ENCODE measurements at regions not wholly inside any gene's neighbourhood (a gene's known extent, or its start where the extent isn't known, plus 50 kb on each side); places are given as distances from the start of the nearest gene placed in this dataset.

DNA sequence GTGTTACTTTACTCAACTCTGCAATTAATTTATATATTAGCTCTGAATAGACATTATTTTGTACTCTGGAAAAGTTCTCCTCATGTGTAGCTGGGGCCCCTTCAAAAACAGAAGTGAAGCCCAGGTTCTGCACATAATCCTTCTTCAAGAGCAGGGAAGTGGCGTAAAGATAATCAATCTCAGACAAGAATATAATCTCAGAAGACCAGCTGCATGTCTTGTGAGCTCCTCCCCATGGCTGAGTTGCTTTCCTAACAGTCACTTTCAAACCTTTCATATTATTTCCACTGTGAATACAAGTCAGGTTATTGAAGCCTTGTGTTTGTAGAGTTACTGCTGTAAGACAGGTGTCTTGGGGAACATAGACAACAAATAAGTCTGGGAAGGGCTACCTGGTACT, 691.9 kb downstream of the RFPL4B start:
- H3K9me3 Mint-ChIP-seq, result peaks cover 3 to 15% (median 9%) of the 10 kb centered on the region in 6 donors
- H3K27me3 Mint-ChIP-seq (ENCODE audit: low read depth in 3 of 3), result no peaks in the 10 kb centered on the region
- H3K36me3 Mint-ChIP-seq, result no peaks in the 10 kb centered on the region
- H3K4me3 Mint-ChIP-seq, result no peak overlapping the region
- no peak overlapping the region for H3K27ac Mint-ChIP-seq
- H3K4me1 Mint-ChIP-seq, result no peaks in the 10 kb centered on the region
- DNase-seq, result no peak

DNA sequence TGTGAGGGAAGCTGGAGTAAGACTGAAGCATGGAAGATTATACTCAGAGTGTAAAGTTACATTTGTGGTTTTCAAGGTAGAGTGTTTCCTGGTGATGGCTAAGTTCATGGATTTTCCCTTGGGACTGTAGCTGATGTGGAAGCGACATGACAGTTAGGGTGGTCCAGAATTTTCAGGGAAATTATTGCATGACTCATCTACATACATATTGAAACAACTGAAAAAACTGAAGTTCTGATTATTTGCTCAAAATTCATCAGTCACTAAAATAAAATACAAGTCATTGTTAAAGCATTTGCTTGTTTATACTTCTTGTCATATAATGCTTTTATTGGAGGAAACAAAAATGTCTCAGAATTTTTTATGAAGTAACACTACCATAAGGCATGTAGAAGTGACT, 700.0 kb downstream of the RFPL4B start:
- Mint-ChIP-seq H3K27ac (no peak overlapping the region), H3K27me3 (ENCODE audit: low read depth in 3 of 3) (peaks cover 0 to 2% (median 0%) of the 10 kb centered on the region in 3 donors), H3K4me1 (no peaks in the 10 kb centered on the region), H3K36me3 (no peaks in the 10 kb centered on the region), H3K4me3 (no peak overlapping the region), H3K9me3 (peaks cover 3 to 32% (median 7%) of the 10 kb centered on the region in 6 donors)
- no peak for DNase-seq

DNA sequence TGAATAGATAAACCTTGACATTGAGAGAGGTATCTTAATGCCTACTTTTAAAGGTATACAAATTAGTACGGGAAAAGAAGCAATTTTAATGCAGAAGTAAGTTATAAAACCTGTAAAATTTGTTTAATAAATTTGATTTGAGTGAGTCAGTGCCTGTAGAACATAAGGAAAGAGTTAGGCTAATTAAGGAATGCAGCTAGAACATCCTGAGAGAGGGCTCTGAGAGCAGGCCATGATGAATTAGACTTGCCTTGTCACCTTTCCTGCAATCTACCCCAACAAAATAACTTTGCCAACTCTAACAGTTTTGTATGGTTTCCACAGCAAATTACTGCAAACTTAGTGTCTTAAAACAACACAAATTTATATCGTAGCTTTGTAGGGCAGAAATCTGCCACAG, 700.8 kb downstream of the RFPL4B start:
- H3K27me3 Mint-ChIP-seq (ENCODE audit: low read depth in 3 of 3), result peaks cover 0 to 2% (median 0%) of the 10 kb centered on the region in 3 donors
- H3K36me3 Mint-ChIP-seq, result no peaks in the 10 kb centered on the region
- no peak overlapping the region for H3K4me3 Mint-ChIP-seq
- H3K27ac Mint-ChIP-seq, result no peak overlapping the region
- DNase-seq, result no peak
- H3K9me3 Mint-ChIP-seq, result peaks cover 3 to 28% (median 6%) of the 10 kb centered on the region in 6 donors
- H3K4me1 Mint-ChIP-seq, result no peaks in the 10 kb centered on the region

DNA sequence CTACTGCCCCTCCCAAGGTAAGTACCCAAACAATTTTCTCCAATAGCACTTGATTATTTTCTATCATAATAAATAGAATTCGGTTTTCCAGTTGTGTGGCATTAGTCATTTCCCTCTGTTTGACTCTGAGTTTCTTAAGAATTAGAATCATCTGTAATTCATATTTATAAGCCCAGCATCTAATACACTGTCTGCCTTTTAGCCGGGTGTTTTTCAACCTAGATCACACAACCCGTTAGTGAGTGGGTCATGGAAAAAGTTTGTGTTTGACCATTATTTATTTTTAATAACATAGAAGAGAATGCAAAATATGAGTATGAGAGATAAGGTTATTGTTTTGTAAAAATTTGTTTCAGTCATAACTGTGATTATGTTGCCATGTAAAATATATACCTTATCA, 701.6 kb downstream of the RFPL4B start:
- no peak for DNase-seq
- peaks cover 3 to 28% (median 6%) of the 10 kb centered on the region in 6 donors for H3K9me3 Mint-ChIP-seq
- no peaks in the 10 kb centered on the region for H3K36me3 Mint-ChIP-seq
- H3K27ac Mint-ChIP-seq, result no peak overlapping the region
- H3K4me3 Mint-ChIP-seq, result no peak overlapping the region
- no peaks in the 10 kb centered on the region for H3K4me1 Mint-ChIP-seq
- peaks cover 0 to 2% (median 0%) of the 10 kb centered on the region in 3 donors for H3K27me3 Mint-ChIP-seq (ENCODE audit: low read depth in 3 of 3)

DNA sequence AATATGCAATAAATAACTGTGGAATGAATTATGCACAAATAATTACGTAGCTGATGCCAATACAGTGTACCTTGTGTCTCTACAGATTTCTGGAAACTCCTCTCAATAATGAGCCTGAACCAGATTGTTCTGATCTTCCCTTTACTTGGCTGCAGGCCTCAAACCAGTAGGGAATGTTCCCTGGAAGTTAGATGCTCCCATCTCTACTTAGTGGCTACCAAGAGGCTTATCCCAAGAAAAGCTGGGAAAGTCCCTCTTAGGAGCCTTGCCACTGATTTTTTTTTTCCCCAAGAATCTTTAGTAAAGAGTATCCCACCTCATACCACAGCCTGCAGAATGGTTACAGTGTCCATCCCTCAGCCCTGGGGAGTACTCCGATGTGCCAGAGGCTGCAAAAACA, 702.1 kb downstream of the RFPL4B start:
- no peak for DNase-seq
- peaks cover 3 to 24% (median 6%) of the 10 kb centered on the region in 6 donors for H3K9me3 Mint-ChIP-seq
- H3K4me1 Mint-ChIP-seq, result no peaks in the 10 kb centered on the region
- H3K27ac Mint-ChIP-seq, result no peak overlapping the region
- peaks cover 0 to 2% (median 0%) of the 10 kb centered on the region in 3 donors for H3K27me3 Mint-ChIP-seq (ENCODE audit: low read depth in 3 of 3)
- no peak overlapping the region for H3K4me3 Mint-ChIP-seq
- H3K36me3 Mint-ChIP-seq, result no peaks in the 10 kb centered on the region

DNA sequence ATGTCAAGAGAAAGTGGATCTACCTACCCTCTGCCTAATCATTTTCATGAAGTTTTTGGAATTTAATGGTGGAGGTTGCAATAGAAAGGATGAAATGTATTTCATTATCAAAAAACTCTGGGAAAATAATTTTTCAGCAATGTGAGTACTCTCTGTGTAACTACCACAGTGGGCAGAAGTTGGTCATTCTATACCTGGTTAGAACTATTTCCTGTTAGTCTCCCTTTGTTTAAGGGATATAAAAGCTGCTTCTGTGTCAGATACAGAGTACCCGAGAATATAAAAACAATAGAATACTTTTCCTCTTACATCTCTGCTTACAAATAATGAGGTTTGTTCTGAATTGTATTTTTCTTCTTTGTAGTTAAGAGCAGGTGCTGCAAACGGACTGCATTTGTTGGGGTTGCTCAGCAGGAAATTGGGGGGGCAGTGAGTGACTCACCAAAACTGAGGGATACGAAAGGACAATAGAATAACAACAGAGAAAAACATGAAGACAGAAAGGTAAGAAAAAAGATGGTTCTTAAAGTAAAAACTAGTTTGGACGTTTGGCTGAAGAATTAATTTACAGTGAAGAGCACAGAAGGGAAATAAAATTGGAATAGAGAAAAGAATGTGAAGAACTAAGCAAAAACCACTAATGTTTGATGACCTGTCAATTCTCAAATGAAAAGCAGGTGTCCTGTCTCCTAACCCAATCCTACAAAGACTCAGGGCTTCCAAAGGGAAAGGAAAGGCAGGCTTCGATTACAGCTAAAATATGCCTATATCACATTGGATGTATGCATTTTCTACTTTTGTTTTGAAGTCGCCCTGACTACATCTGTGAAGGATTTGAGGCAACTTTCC, 703.1 kb downstream of the RFPL4B start:
- Mint-ChIP-seq H3K36me3 (no peaks in the 10 kb centered on the region), H3K9me3 (peaks cover 3 to 22% (median 6%) of the 10 kb centered on the region in 6 donors), H3K4me1 (no peaks in the 10 kb centered on the region), H3K4me3 (no peak overlapping the region), H3K27me3 (ENCODE audit: low read depth in 3 of 3) (peaks cover 0 to 2% (median 0%) of the 10 kb centered on the region in 3 donors), H3K27ac (no peak overlapping the region)
- no peak for DNase-seq

DNA sequence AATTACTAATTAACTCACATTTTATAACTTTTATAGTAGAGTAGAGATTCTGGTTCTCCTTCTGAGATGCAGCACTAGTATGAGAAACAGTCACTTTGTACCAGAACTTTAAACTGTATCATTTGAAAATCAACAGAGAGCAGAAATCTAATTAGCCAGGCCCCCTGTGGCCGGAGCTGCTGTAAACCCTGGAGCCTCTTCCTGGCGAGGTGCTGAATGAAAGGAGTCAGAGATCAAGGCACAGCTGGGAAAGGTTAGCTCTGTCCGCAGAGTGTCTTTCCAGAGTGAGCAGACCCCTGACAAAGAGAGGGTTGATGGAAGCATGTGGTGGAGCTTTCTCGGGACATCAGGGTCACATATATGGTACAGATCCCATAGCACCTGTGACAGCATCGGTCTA, 703.8 kb downstream of the RFPL4B start:
- H3K9me3 Mint-ChIP-seq, result peaks cover 4 to 22% (median 8%) of the 10 kb centered on the region in 6 donors

DNA sequence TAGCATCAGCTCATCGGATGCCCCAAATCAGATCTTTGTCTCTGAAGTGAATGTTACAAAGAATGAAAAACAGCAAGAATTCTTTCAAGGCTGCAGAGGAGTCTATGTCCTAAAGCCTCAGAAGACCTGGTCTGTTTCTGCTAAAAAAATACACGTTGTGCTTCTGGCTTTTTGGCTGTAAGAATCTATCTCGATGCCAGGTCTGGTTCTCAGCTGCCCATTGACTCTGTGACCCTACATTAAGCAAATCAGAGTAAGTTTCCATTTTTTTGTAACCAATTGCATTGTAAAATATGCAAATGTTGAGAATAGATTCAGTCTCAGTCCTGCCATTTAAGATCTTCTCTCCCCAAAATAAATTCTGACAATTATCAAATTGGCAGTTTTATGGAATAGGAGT, 705.4 kb downstream of the RFPL4B start:
- Mint-ChIP-seq H3K36me3 (no peaks in the 10 kb centered on the region), H3K4me3 (no peak overlapping the region), H3K27me3 (ENCODE audit: low read depth in 3 of 3) (no peaks in the 10 kb centered on the region), H3K9me3 (peaks cover 4 to 22% (median 10%) of the 10 kb centered on the region in 6 donors), H3K4me1 (no peaks in the 10 kb centered on the region), H3K27ac (no peak overlapping the region)
- DNase-seq, result no peak

More for the DNA sequence above, 703.8 kb downstream of the RFPL4B start:
- DNase-seq, result no peak
- no peaks in the 10 kb centered on the region for H3K36me3 Mint-ChIP-seq
- no peak overlapping the region for H3K4me3 Mint-ChIP-seq
- peaks cover 0 to 2% (median 0%) of the 10 kb centered on the region in 3 donors for H3K27me3 Mint-ChIP-seq (ENCODE audit: low read depth in 3 of 3)
- H3K27ac Mint-ChIP-seq, result no peak overlapping the region
- no peaks in the 10 kb centered on the region for H3K4me1 Mint-ChIP-seq

DNA sequence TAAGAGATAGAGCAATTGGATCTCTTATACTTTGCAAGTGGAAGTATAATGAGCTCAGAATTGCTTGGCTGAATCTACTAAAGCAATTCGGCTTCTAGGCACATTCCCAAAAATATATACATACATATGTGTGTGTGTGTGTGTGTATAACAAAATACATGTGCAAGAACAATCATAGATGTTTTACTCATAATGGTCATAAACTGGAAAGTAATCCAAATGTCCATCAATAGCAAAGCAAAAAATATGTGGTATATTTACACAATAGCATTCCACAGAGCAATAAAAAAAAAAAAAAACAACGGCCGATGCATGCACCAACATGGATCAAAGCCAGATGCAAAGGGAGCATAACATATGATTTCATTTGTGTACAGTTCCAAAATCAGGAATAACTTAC, 707.9 kb downstream of the RFPL4B start:
- H3K36me3 Mint-ChIP-seq, result no peaks in the 10 kb centered on the region
- no peak for DNase-seq
- H3K4me3 Mint-ChIP-seq, result no peak overlapping the region
- H3K27me3 Mint-ChIP-seq (ENCODE audit: low read depth in 3 of 3), result no peaks in the 10 kb centered on the region
- H3K4me1 Mint-ChIP-seq, result no peaks in the 10 kb centered on the region
- no peak overlapping the region for H3K27ac Mint-ChIP-seq
- peaks cover 0 to 14% (median 9%) of the 10 kb centered on the region in 6 donors for H3K9me3 Mint-ChIP-seq

DNA sequence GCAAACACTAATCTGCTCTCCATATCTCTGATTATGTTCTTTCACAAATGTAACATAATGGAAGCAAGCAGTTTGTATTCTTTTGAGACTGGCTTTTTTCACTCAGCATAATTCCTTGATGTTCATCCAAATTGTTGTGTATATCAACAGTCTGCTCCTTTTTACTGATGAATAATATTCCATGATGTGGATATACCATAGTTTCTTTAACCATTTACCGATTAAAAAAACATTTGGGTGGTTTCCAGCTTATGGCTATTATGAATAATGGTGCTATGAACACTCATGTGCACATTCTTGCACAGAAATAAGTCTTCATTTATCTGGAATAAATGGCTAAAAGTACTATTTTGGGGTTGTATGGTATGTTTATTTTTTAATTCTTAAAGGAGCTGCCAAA, 708.9 kb downstream of the RFPL4B start:
- Mint-ChIP-seq H3K4me3 (no peak overlapping the region), H3K27me3 (ENCODE audit: low read depth in 3 of 3) (no peaks in the 10 kb centered on the region)

DNA sequence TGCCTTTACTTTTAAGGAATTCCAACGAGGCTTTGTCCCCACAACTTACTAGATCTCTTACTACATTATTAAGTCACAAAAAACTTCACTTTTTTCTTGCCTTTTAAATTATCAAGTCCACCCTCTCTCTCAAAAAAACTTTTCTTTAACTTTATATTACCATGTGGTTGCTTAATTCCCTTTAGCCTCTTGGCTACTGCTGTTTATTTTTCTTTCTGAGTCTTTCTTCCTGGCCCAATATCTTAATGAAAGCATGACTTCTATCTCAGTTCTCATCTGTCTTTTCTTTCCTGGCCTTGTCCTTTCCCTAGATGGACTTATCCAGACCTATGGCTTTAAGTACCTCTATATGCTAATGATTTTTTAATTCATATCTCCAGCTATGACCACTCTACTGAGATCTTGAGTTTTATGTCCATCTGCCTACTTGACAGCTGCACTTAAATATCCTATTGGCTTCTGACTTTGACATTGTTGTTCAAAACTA, 710.5 kb downstream of the RFPL4B start:
- DNase-seq, result no peak
- peaks cover 0 to 14% (median 9%) of the 10 kb centered on the region in 6 donors for H3K9me3 Mint-ChIP-seq
- H3K4me3 Mint-ChIP-seq, result no peak overlapping the region
- no peak overlapping the region for H3K27ac Mint-ChIP-seq
- H3K36me3 Mint-ChIP-seq, result no peaks in the 10 kb centered on the region
- no peaks in the 10 kb centered on the region for H3K4me1 Mint-ChIP-seq
- no peaks in the 10 kb centered on the region for H3K27me3 Mint-ChIP-seq (ENCODE audit: low read depth in 3 of 3)

More for the DNA sequence above, 708.9 kb downstream of the RFPL4B start:
- Mint-ChIP-seq H3K27ac (no peak overlapping the region), H3K4me1 (no peaks in the 10 kb centered on the region), H3K9me3 (peaks cover 0 to 14% (median 6%) of the 10 kb centered on the region in 6 donors), H3K36me3 (no peaks in the 10 kb centered on the region)
- no peak for DNase-seq

DNA sequence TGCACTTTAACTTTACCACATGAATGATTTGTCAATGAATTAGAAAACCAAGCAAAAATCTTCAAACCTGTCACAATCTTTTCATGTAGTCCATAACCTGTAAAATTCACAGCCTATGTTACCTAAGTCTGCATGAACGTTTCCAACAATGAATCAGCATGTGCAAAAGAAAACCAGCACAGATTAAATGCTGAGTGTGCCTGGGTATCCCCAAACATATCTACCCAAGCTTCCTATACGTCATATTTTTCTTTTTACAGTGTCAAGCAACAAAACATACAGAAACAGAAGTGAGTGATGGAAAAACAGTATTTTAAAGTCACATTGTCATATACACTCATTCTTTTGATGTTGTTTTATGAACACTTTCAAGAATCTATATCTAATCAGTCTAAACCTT, 713.5 kb downstream of the RFPL4B start:
- Mint-ChIP-seq H3K4me3 (no peak overlapping the region), H3K27me3 (ENCODE audit: low read depth in 3 of 3) (no peaks in the 10 kb centered on the region)

DNA sequence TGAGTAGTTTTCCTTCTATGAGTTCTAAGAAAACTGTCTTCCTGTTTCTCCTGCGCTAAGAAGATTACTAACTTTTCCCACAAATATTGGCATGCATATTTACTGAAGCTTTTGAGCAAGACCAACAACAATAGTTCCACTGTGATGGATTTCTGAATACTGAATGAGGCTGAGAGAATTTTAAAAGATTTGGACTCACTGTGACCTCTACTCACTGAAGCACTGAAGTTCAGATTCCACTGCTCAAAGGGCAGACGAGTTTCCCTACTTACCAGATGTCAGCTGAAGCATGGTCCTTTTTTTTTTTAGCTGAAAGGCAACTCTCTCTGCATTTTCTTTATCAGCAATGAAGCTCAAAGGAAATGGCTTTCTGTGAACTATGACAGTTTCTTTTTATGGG, 718.5 kb downstream of the RFPL4B start:
- H3K27ac Mint-ChIP-seq, result no peak overlapping the region
- DNase-seq, result no peak
- H3K4me1 Mint-ChIP-seq, result no peaks in the 10 kb centered on the region
- no peak overlapping the region for H3K4me3 Mint-ChIP-seq
- H3K27me3 Mint-ChIP-seq (ENCODE audit: low read depth in 3 of 3), result no peaks in the 10 kb centered on the region
- no peaks in the 10 kb centered on the region for H3K36me3 Mint-ChIP-seq
- H3K9me3 Mint-ChIP-seq, result peaks cover 3 to 22% (median 7%) of the 10 kb centered on the region in 6 donors

More for the DNA sequence above, 713.5 kb downstream of the RFPL4B start:
- H3K9me3 Mint-ChIP-seq, result peaks cover 0 to 15% (median 9%) of the 10 kb centered on the region in 6 donors
- no peak for DNase-seq
- H3K36me3 Mint-ChIP-seq, result no peaks in the 10 kb centered on the region
- H3K27ac Mint-ChIP-seq, result no peak overlapping the region
- H3K4me1 Mint-ChIP-seq, result no peaks in the 10 kb centered on the region

DNA sequence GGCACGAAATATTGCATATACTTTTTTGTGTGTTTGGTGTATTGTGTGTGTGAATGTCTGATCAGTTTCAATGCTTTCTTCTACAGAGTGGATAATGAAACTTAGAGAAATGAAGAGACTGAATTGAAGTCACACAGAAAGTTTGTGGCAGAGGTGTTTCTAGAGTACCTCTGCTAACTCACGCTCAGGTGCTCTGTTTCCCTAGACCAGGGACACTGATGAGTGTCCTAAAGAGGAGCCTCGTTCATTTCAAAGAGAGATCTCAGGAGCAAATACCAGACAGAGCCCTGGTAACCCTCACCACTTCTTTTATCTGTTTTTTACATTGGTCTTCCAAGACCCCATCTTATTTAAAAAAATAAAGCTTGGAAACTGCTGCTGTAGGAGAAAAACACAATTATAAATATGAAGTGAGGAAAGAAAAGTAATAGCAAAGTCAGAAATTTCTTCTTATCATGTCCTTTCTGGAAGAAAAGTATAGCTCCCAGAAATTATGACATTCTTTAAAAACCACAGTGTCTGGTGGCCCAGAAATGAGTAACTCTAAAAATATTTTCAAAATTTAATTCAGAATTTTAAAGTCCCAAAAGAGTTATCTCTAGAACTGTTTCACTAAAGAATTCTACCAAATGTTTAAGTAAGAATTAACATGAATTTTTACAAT, 720.6 kb downstream of the RFPL4B start:
- Mint-ChIP-seq H3K4me3 (no peak overlapping the region), H3K4me1 (no peaks in the 10 kb centered on the region), H3K27ac (no peak overlapping the region), H3K9me3 (peaks cover 5 to 23% (median 8%) of the 10 kb centered on the region in 6 donors), H3K36me3 (no peaks in the 10 kb centered on the region), H3K27me3 (ENCODE audit: low read depth in 3 of 3) (no peaks in the 10 kb centered on the region)
- DNase-seq, result no peak

All from immature natural killer cell (primary cell).